ENCODE measurements at regions not wholly inside any gene's neighbourhood (a gene's known extent, or its start where the extent isn't known, plus 50 kb on each side); places are given as distances from the start of the nearest gene placed in this dataset.

DNA sequence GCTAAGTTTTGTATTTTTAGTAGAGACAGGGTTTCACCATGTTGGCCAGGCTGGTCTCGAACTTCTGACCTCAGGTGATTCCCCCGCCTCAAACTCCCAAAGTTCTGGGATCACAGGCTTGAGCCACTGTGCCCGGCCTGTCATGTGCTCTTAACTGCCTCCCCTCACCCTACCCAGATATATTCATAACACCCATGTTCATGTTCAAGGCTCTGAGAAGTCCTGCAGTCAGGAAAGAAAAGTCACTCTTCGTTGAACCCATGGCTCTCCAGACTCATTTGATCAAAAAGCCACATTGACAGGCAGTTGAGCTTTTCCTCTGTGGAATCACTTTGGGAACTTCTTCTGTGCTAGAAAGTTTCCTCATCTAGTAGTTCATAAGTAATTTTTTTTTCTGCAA, 545.5 kb upstream of the TBX3 start:
- no peak for TF ChIP-seq GATA2 (IDR thresholded peaks at IDR 0.05; ENCODE audit: low read depth, low read length)
- TF ChIP-seq GATA3 (IDR thresholded peaks at IDR 0.05; ENCODE audit: low read depth, low read length), result no peak
